H1 (cell line): ENCODE measurements at regions not wholly inside any gene's neighbourhood (a gene's known extent, or its start where the extent isn't known, plus 50 kb on each side); places are given as distances from the start of the nearest gene placed in this dataset.

Experiments used
- CTCF ChIA-PET: fragments of 300-600 bp; sonication (Branson Sonifier 250); formaldehyde crosslinking; loops from one replicate; lab custom pipeline; 2021; ENCODE audit not compliant: partially characterized antibody; lab: Charles Lee
- POLR2A ChIA-PET: fragments of 300-600 bp; sonication (Branson Sonifier 250); formaldehyde crosslinking; loops from one replicate; lab custom pipeline; 2021; ENCODE audit warnings: inconsistent platforms; ENCODE audit not compliant: partially characterized antibody; lab: Charles Lee
- DNase-seq, 2 experiments: peaks; one replicate each; pipeline versions ENCODE4 v3.0.0 to v3.0.0-alpha.2; 2010 to 2022; ENCODE audit warnings: low spot score in 2 of 2, low read depth in 1 of 2, mixed read lengths in 1 of 2
- FAIRE-seq: peaks from 2 replicates; lab custom pipeline; 2011; peaks lifted over from hg19 to GRCh38; lab: Jason Lieb, UNC
- H2AFZ ChIP-seq: 2 replicates; pipeline ENCODE4 v1.8.1; 2012; ENCODE audit warnings: low read length, inconsistent platforms
- H2AK5ac ChIP-seq: 2 replicates; pipeline ENCODE4 v1.6.1; 2013; ENCODE audit warnings: low read depth, low read length
- H2BK120ac ChIP-seq: replicated peaks from 2 replicates; pipeline ENCODE3; 2013; ENCODE audit warnings: low read depth, low read length, inconsistent platforms
- H2BK12ac ChIP-seq: 2 replicates; pipeline ENCODE4 v1.6.1; 2013; ENCODE audit warnings: low read depth, low read length
- H2BK15ac ChIP-seq: 2 replicates; pipeline ENCODE4 v1.6.1; 2013; ENCODE audit warnings: low read length
- H2BK20ac ChIP-seq: 2 replicates; pipeline ENCODE4 v1.6.1; 2013; ENCODE audit warnings: low read length
- H2BK5ac ChIP-seq: 2 replicates; pipeline ENCODE4 v1.6.1; 2013; ENCODE audit warnings: low read depth, low read length
- H3K14ac ChIP-seq: 2 replicates; pipeline ENCODE4 v1.6.1; 2013; ENCODE audit warnings: inconsistent platforms; ENCODE audit not compliant: insufficient read length
- H3K18ac ChIP-seq: 2 replicates; pipeline ENCODE4 v1.6.1; 2013; ENCODE audit warnings: low read length; ENCODE audit errors: extremely low read depth
- H3K23ac ChIP-seq: 2 replicates; pipeline ENCODE4 v1.6.1; 2013; ENCODE audit warnings: inconsistent platforms; ENCODE audit not compliant: insufficient read length
- H3K23me2 ChIP-seq: 2 replicates; pipeline ENCODE4 v1.6.1; 2013; ENCODE audit warnings: low read depth, low read length
- H3K27ac ChIP-seq: 2 replicates; pipeline ENCODE4 v1.6.1; 2011; ENCODE audit warnings: low read depth, low read length, inconsistent platforms
- H3K27me3 ChIP-seq, 4 experiments: replicated peaks in 1 of 4; 1 replicate in 1 of 4; 2 replicates in 3 of 4; pipeline versions ENCODE4 v1.6.1 to v1.8.1; 2011 to 2013; ENCODE audit warnings: low read length in 3 of 4, mild to moderate bottlenecking in 3 of 4, inconsistent platforms in 2 of 4, mixed read lengths in 2 of 4, moderate library complexity in 1 of 4; ENCODE audit not compliant: control insufficient read depth in 3 of 4, insufficient read depth in 3 of 4; ENCODE audit errors: extremely low read depth in 1 of 4
- H3K36me3 ChIP-seq, 4 experiments: 2 replicates each; pipeline versions ENCODE4 v1.6.1 to v1.8.1; 2011 to 2013; ENCODE audit warnings: mild to moderate bottlenecking in 4 of 4, low read length in 3 of 4, moderate library complexity in 2 of 4, control low read depth in 1 of 4, inconsistent platforms in 1 of 4; ENCODE audit not compliant: insufficient read depth in 4 of 4, control insufficient read depth in 2 of 4
- H3K4ac ChIP-seq: replicated peaks from 2 replicates; pipeline ENCODE3; 2013; ENCODE audit warnings: low read length, low read depth, mixed read lengths, inconsistent platforms; ENCODE audit not compliant: insufficient read length
- H3K4me1 ChIP-seq, 4 experiments: replicated peaks in 1 of 4; 1 replicate in 1 of 4; 2 replicates in 3 of 4; pipeline versions ENCODE4 v1.6.1 to v1.8.1; 2011 to 2013; ENCODE audit warnings: low read length in 3 of 4, inconsistent platforms in 2 of 4, mixed read lengths in 1 of 4; ENCODE audit not compliant: insufficient read depth in 4 of 4, control insufficient read depth in 3 of 4
- H3K4me2 ChIP-seq, 2 experiments: 2 replicates each; pipeline versions ENCODE4 v1.6.1 to v1.8.1; 2011 to 2013; ENCODE audit warnings: low read depth in 2 of 2, low read length in 2 of 2, control low read depth in 1 of 2, inconsistent platforms in 1 of 2, mild to moderate bottlenecking in 1 of 2; ENCODE audit not compliant: insufficient read depth in 1 of 2
- H3K4me3 ChIP-seq, 4 experiments: fragments of 200-600, 300-600 bp in 1 of 4; sonication (generic), shearing (Covaris generic), sonication (Bioruptor Twin) in 1 of 4; 2 replicates each; pipeline versions ENCODE4 v1.5.1 to v1.8.1; 2011 to 2016; ENCODE audit warnings: low read length in 4 of 4, low read depth in 3 of 4, control low read depth in 2 of 4, inconsistent platforms in 2 of 4, mild to moderate bottlenecking in 2 of 4, mixed read lengths in 1 of 4, moderate library complexity in 1 of 4; ENCODE audit not compliant: insufficient read depth in 2 of 4; ENCODE audit errors: extremely low read depth in 1 of 4
- H3K56ac ChIP-seq: replicated peaks from 2 replicates; pipeline ENCODE3; 2013; ENCODE audit warnings: low read depth, mild to moderate bottlenecking, mixed read lengths, low read length, inconsistent platforms; ENCODE audit not compliant: insufficient read length
- H3K79me1 ChIP-seq: 2 replicates; pipeline ENCODE4 v1.6.1; 2013; ENCODE audit warnings: low read depth, low read length, control low read depth
- H3K79me2 ChIP-seq, 2 experiments: 2 replicates each; pipeline versions ENCODE4 v1.6.1 to v1.8.1; 2012 to 2013; ENCODE audit warnings: low read length in 2 of 2, mild to moderate bottlenecking in 2 of 2, inconsistent platforms in 1 of 2; ENCODE audit not compliant: insufficient read depth in 2 of 2, control insufficient read depth in 1 of 2
- H3K9ac ChIP-seq, 4 experiments: replicated peaks in 1 of 4; 1 replicate in 1 of 4; 2 replicates in 3 of 4; pipeline versions ENCODE4 v1.6.1 to v1.8.1; 2011 to 2013; ENCODE audit warnings: low read depth in 3 of 4, low read length in 3 of 4, control low read depth in 2 of 4, mild to moderate bottlenecking in 2 of 4, moderate library complexity in 2 of 4, inconsistent platforms in 1 of 4; ENCODE audit errors: extremely low read depth in 1 of 4
- H3K9me3 ChIP-seq, 2 experiments: 2 replicates each; pipeline versions ENCODE4 v1.6.1 to v1.8.1; 2012 to 2013; ENCODE audit warnings: mild to moderate bottlenecking in 2 of 2, moderate library complexity in 2 of 2, control low read depth in 1 of 2, inconsistent platforms in 1 of 2, low read depth in 1 of 2, low read length in 1 of 2, mixed read lengths in 1 of 2; ENCODE audit not compliant: insufficient read depth in 2 of 2
- H4K20me1 ChIP-seq, 2 experiments: replicated peaks in 1 of 2; 2 replicates each; pipeline versions ENCODE3 to v1.8.1; 2011 to 2013; ENCODE audit warnings: inconsistent platforms in 2 of 2, low read length in 2 of 2, mild to moderate bottlenecking in 1 of 2; ENCODE audit not compliant: insufficient read depth in 2 of 2, control insufficient read depth in 1 of 2
- H4K5ac ChIP-seq: 2 replicates; pipeline ENCODE4 v1.6.1; 2013; ENCODE audit warnings: low read length, low read depth, mixed read lengths, inconsistent platforms; ENCODE audit not compliant: insufficient read length
- H4K8ac ChIP-seq: 2 replicates; pipeline ENCODE4 v1.8.0; 2013; ENCODE audit warnings: mild to moderate bottlenecking, moderate library complexity, low read length, inconsistent platforms; ENCODE audit not compliant: insufficient read depth; ENCODE audit errors: extremely low read depth
- H4K91ac ChIP-seq: replicated peaks from 2 replicates; pipeline ENCODE3; 2013; ENCODE audit warnings: low read length, mixed read lengths, inconsistent platforms; ENCODE audit not compliant: insufficient read length
- CEBPB ChIP-seq: IDR thresholded peaks from 2 replicates; pipeline ENCODE4 v1.6.1; 2012; ENCODE audit warnings: low read depth, low read length
- CHD1 ChIP-seq: IDR thresholded peaks from 2 replicates; pipeline ENCODE4 v1.6.1; 2012; ENCODE audit warnings: low read depth, low read length, improper control_type of control experiment
- FOSL1 ChIP-seq: IDR thresholded peaks from 2 replicates; pipeline ENCODE4 v1.6.1; 2011; ENCODE audit warnings: mild to moderate bottlenecking, low read depth, low read length, moderate library complexity; ENCODE audit not compliant: insufficient read depth
- HDAC2 ChIP-seq, 2 experiments: fragments of 300-600 bp in 1 of 2; sonication (generic) in 1 of 2; IDR thresholded peaks; 2 replicates each; pipeline ENCODE4 v1.6.1; 2011 to 2012; ENCODE audit warnings: low read depth in 2 of 2, low read length in 2 of 2, mild to moderate bottlenecking in 2 of 2, moderate library complexity in 2 of 2, borderline replicate concordance in 1 of 2, inconsistent platforms in 1 of 2
- RNF2 ChIP-seq: fragments of 200-900, 300-1000 bp; sonication (generic); IDR thresholded peaks from 2 replicates; pipeline ENCODE4 v1.7.1; 2016; ENCODE audit warnings: borderline replicate concordance, low read depth, mild to moderate bottlenecking, antibody characterized with exemption, low read length; ENCODE audit not compliant: poor library complexity, severe bottlenecking; ENCODE audit errors: missing control alignments
- SIRT6 ChIP-seq: IDR thresholded peaks from one replicate; pipeline ENCODE4 v1.7.1; 2012; ENCODE audit warnings: low read length, inconsistent platforms
- SIX5 ChIP-seq: IDR thresholded peaks from 2 replicates; pipeline ENCODE4 v1.6.1; 2011; ENCODE audit warnings: mild to moderate bottlenecking, low read depth, low read length
- SRF ChIP-seq: IDR thresholded peaks from 2 replicates; pipeline ENCODE4 v1.6.1; 2011; ENCODE audit warnings: mild to moderate bottlenecking, low read depth, low read length, moderate library complexity
- SUZ12 ChIP-seq: fragments of 200-600 bp; sonication (generic); IDR thresholded peaks from 2 replicates; pipeline ENCODE4 v1.6.1; 2012; ENCODE audit warnings: mild to moderate bottlenecking, inconsistent platforms, low read length, moderate library complexity, mixed read lengths
- TAF1 ChIP-seq: IDR thresholded peaks from 2 replicates; pipeline ENCODE4 v1.6.1; 2011; ENCODE audit warnings: mild to moderate bottlenecking, low read depth, low read length
- YY1 ChIP-seq: IDR thresholded peaks from 2 replicates; pipeline ENCODE4 v1.6.1; 2011; ENCODE audit warnings: low read depth, mild to moderate bottlenecking, low read length
- WGBS, 2 experiments: shearing (Covaris generic) in 1 of 2; methylation state at CpG; one replicate each; pipeline versions ENCODE4 v1.1.6 to v1.1.7; 2013 to 2015; ENCODE audit warnings: low lambda C conversion rate in 2 of 2, mixed read lengths in 2 of 2, inconsistent platforms in 1 of 2, low coverage in 1 of 2, missing lambda C conversion rate in 1 of 2; ENCODE audit not compliant: insufficient replicate concordance in 2 of 2, insufficient coverage in 1 of 2, insufficient read length in 1 of 2; ENCODE audit errors: extremely low coverage in 1 of 2, missing lambda C conversion rate in 1 of 2; 5-methylcytosine and 5-hydroxymethylcytosine counted together

- Histone ChIP-seq H3K4ac (no peak overlapping the region), H3K18ac (no peak overlapping the region), H3K4me2 (no peak overlapping the region), H3K14ac (no peak overlapping the region), H2BK120ac (no peak overlapping the region), H4K20me1 (no peaks in the 10 kb centered on the region), H3K79me2 (no peaks in the 10 kb centered on the region), H4K91ac (no peak overlapping the region), H2BK20ac (no peak overlapping the region), H4K5ac (no peak overlapping the region), H3K36me3 (no peaks in the 10 kb centered on the region; a peak in 1 of 8 replicates), H3K27ac (no peak overlapping the region), H3K9me3 (no peaks in the 10 kb centered on the region), H3K9ac (no peak overlapping the region), H3K23me2 (no peaks in the 10 kb centered on the region)
- no peak for DNase-seq
- TF ChIP-seq FOSL1 (no peak), RNF2 (no peak), SIRT6 (no peak), YY1 (no peak), CEBPB (no peak), SIX5 (no peak), SUZ12 (no peak), HDAC2 (IDR thresholded peaks at IDR 0.05; ENCODE audit: borderline replicate concordance in 1 of 2, low read depth in 2 of 2, low read length in 2 of 2) (no peak), TAF1 (no peak), SRF (no peak), CHD1 (no peak)
- TF ChIP-seq, all 59 proteins: peak for 0
- Histone ChIP-seq H3K79me1 (no peaks in the 10 kb centered on the region), H2AFZ (no peak overlapping the region), H2BK12ac (no peak overlapping the region), H2AK5ac (no peak overlapping the region), H3K56ac (no peak overlapping the region), H3K27me3 (no peaks in the 10 kb centered on the region), H3K4me3 (no peak overlapping the region), H2BK5ac (no peak overlapping the region), H3K4me1 (no peaks in the 10 kb centered on the region), H2BK15ac (no peak overlapping the region), H4K8ac (no peak overlapping the region; the same call in 1 of the 2 replicates), H3K23ac (no peak overlapping the region)
- no peak for FAIRE-seq
- POLR2A ChIA-PET = no interaction called here
- WGBS, 2 experiments = 97% methylated on average over 13 of the region's 13 CpGs; no CpG with 5 or more reads in 1 of the 2 experiments
- CTCF ChIA-PET = no interaction called here
Observed at GRCh38 chr16:63744077-63744874, 1377.6 kb downstream of the CDH11 start.
